Activated T-cell treated with anti-CD3 and anti-CD28 coated beads, Interleukin-2, amount 50 U/mL, for 4 hours (primary cell): ENCODE measurements at regions not wholly inside any gene's neighbourhood (a gene's known extent, or its start where the extent isn't known, plus 50 kb on each side); places are given as distances from the start of the nearest gene placed in this dataset.

Experiments
- ATAC-seq, 2 donors: fragments of 200-7000 bp; cut with Tn5 transposase; one replicate each; pipeline ENCODE4 v1.10.0; 2021
- DNase-seq: peaks from one replicate; pipeline ENCODE4 v3.0.0-alpha.2; 2020
- H3K27me3 Mint-ChIP-seq: one replicate; pipeline ENCODE4 v1.8.0; 2021; ENCODE audit warnings: low read depth, mixed read lengths
- H3K36me3 Mint-ChIP-seq: one replicate; pipeline ENCODE4 v1.8.0; 2022; ENCODE audit warnings: mixed read lengths; ENCODE audit not compliant: insufficient read depth
- H3K4me1 Mint-ChIP-seq: one replicate; pipeline ENCODE4 v1.8.0; 2021; ENCODE audit warnings: low read depth, mixed read lengths
- H3K4me3 Mint-ChIP-seq: one replicate; pipeline ENCODE4 v1.8.0; 2021; ENCODE audit warnings: mild to moderate bottlenecking, moderate library complexity, mixed read lengths
- H3K9me3 Mint-ChIP-seq: one replicate; pipeline ENCODE4 v1.8.0; 2021; ENCODE audit warnings: mixed read lengths

DNA sequence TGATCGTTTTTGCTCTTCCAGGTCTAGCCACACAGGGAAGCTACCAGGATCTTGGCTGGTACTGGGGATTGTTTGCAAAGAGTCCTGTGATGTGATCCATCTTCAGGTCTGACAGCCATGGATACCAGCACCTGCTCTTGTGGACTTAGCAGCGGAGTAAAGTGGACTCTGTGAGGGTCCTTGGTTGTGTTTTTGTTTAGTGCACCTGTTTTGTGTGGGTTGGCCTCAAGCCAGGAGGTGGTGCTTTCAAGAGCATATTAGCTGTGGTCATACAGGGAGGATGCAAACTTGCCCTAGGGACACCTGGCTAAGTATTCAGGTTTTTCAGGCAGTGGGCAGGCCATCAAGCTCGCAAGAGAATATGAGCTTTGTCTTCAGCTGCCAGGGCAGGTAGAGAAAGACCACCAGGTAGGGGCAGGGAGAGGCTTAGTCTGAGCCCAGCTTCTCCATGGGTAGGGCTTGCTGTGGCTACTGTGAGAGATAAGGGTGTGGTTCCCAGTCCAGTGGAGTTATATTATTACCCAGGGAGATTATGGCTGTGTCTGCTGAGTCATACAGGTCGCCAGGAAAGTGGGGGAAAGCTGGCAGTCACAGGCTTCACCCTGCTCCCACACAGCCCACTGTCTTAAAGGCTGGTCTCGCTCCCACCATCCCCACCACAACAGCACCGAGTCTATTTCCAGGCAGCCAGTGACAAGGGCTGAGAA, 293.7 kb downstream of the PCDH18 start:
- H3K4me3 Mint-ChIP-seq, result no peak overlapping the region
- no peaks in the 10 kb centered on the region for H3K4me1 Mint-ChIP-seq
- H3K36me3 Mint-ChIP-seq, result no peaks in the 10 kb centered on the region
- peaks cover 12% of the 10 kb centered on the region for H3K9me3 Mint-ChIP-seq
- no peaks in the 10 kb centered on the region for H3K27me3 Mint-ChIP-seq
- ATAC-seq (no peak), DNase-seq (no peak)

DNA sequence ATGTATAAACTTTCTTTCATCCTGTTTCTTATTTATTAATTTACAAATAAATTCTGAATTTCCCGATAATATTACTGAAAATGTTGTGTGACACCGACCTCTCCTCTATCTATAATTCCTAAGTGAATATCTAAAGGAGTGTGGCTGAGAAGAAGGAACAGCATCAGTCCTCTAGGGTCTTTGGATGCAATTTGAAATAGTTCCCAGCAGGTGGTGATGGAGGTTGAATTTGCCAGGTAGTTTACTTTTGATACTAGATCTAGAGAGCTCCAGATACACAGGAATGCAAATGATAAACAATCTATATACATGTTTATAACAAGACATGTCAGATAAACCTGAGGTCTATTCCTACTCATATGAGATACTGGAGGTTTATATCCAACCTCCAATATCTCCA, 305.4 kb downstream of the PCDH18 start:
- ATAC-seq (no peak), DNase-seq (no peak)
- no peaks in the 10 kb centered on the region for H3K4me1 Mint-ChIP-seq
- H3K36me3 Mint-ChIP-seq, result no peaks in the 10 kb centered on the region
- peaks cover 14% of the 10 kb centered on the region for H3K9me3 Mint-ChIP-seq
- H3K4me3 Mint-ChIP-seq, result no peak overlapping the region
- no peaks in the 10 kb centered on the region for H3K27me3 Mint-ChIP-seq

DNA sequence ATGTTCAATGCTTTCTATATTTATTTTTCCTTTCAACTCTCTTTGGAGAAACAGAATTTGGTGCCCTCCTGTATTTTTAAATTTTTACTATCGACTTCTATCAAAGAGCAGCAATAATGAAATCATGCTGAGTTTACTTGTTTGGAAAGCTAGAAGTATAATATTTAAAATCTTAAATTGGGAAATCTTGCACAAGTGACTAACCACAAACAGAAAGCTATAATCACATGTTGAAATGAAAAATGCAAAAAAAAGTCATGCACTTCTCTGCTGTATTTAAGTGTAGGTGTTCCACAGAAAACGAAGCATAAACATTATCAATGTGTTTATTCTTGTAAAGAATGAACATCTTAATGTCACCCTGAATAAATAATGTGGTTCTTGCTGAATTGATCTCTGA, 306.1 kb downstream of the PCDH18 start:
- Mint-ChIP-seq H3K4me1 (no peaks in the 10 kb centered on the region), H3K27me3 (no peaks in the 10 kb centered on the region), H3K36me3 (no peaks in the 10 kb centered on the region), H3K4me3 (no peak overlapping the region), H3K9me3 (peaks cover 15% of the 10 kb centered on the region)
- ATAC-seq (no peak), DNase-seq (no peak)

DNA sequence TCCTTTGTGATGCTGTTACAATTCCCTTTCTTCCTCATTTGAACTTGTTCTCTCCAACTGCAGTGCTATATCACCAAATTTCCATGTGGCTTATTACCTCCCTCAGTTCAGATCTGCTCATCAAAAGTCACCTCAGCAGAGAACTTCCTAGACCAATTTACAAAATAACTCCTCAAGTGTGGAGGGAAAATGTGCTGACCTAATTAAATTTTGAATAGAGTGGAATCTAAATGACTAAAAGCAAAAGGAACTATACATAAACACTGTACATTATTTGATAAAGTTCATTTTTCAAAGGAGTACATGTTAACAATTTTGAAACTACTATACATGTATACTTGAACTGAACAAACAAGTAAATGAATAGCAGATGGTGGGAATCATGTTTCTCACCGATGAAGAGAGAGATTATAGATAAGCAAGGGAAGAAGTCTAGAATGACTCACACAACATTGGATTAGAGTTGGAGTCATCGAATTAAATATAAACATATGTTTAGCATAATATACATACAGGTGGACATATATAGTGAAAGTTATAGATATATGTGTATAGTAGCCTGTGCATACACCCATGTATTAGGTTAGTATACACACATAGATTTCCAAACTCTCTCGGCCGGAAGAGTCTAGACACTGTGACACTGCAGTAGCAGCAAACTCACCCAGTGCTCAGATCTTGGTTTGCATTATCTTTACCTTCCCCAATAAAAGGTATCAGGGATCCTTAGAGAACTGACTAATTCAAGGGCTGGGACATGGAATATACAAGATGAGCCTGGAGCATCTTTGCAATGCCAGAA, 318.7 kb downstream of the PCDH18 start:
- ATAC-seq (no peak), DNase-seq (no peak)
- Mint-ChIP-seq H3K4me1 (no peaks in the 10 kb centered on the region), H3K9me3 (peaks cover 13% of the 10 kb centered on the region), H3K4me3 (no peak overlapping the region), H3K36me3 (no peaks in the 10 kb centered on the region), H3K27me3 (no peaks in the 10 kb centered on the region)

DNA sequence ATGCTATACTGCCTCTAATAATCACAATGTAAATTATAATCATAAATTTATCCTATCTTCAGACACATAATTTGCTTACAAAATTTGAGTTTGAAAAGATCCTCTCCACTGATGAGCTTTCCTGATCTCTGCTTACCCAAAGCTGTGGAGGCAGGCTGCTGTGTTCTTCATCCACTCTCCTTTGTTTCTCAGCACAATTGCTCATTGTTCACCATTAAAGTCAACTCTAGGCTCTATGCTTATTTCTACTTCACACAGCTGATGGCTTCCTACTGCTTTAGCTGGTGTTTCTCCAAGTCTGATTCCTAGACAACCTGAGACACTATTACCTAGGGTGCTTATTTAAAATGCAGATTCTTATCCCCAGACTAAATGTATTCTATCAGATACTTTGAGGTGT, 319.7 kb downstream of the PCDH18 start:
- peaks cover 13% of the 10 kb centered on the region for H3K9me3 Mint-ChIP-seq
- ATAC-seq (no peak), DNase-seq (no peak)
- no peaks in the 10 kb centered on the region for H3K4me1 Mint-ChIP-seq
- no peaks in the 10 kb centered on the region for H3K36me3 Mint-ChIP-seq
- no peaks in the 10 kb centered on the region for H3K27me3 Mint-ChIP-seq
- H3K4me3 Mint-ChIP-seq, result no peak overlapping the region

DNA sequence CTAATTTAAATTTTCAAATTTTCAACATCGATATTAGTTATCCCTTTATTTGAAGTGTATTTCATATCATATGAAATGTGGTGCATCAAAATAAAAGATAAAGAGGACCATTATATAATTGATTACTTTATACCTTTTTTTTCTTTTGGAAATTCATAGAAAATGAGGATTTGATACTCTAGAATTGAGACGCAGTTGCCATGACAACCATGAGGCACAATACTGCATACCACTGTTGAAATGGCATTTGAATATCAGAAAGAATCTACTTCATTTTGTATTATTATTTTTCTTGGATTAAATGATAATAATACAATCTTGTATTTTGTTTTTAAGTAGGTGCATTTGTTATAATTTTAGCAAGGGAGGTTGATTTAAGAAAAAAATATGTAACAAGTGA, 323.1 kb downstream of the PCDH18 start:
- no peak for ATAC-seq
- no peak overlapping the region for H3K4me3 Mint-ChIP-seq
- H3K36me3 Mint-ChIP-seq, result no peaks in the 10 kb centered on the region
- DNase-seq, result no peak
- no peaks in the 10 kb centered on the region for H3K27me3 Mint-ChIP-seq
- H3K9me3 Mint-ChIP-seq, result peaks cover 13% of the 10 kb centered on the region
- H3K4me1 Mint-ChIP-seq, result no peaks in the 10 kb centered on the region

DNA sequence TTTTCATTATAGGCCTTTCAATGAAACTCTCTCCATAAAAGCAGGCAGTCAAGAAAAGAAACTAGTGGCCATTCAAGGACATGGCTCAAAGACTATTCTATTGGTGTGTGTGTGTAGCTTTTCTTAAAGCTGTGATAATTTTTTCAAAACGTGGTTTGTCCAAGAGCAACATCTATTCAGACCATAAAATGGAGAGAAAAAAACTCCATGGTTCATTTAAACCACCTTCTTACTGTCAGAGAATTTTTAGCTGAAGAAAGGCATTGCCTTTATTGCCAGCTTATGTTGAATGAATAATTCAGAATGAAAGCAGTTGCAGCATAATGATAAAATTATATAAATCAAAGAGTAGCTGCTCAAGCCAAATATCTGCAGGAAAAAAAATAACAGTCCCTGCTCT, 325.5 kb downstream of the PCDH18 start:
- Mint-ChIP-seq H3K9me3 (peaks cover 9% of the 10 kb centered on the region), H3K4me1 (no peaks in the 10 kb centered on the region), H3K27me3 (no peaks in the 10 kb centered on the region), H3K36me3 (no peaks in the 10 kb centered on the region), H3K4me3 (no peak overlapping the region)
- no peak for DNase-seq
- no peak for ATAC-seq

DNA sequence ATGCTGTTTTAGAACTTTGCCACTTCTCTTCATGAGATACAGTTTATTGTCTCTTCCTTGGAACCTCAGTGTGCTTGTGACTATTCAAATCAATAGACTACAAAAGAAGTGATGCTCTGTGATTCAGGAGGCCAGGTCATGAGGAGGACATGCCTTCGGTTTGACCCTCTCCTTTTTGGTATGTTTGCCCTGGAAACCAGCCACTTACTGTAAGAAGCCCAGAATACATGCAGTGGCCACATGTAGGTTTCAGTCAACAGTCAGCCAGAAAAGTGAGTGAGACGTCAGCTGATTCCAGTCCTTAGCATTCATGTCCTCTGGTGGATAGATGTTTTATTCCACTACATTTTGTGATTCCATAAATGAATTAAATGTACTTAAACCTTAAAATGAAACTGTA, 328.7 kb downstream of the PCDH18 start:
- ATAC-seq (no peak), DNase-seq (no peak)
- no peak overlapping the region for H3K4me3 Mint-ChIP-seq
- no peaks in the 10 kb centered on the region for H3K27me3 Mint-ChIP-seq
- H3K36me3 Mint-ChIP-seq, result no peaks in the 10 kb centered on the region
- H3K9me3 Mint-ChIP-seq, result no peaks in the 10 kb centered on the region
- H3K4me1 Mint-ChIP-seq, result no peaks in the 10 kb centered on the region

DNA sequence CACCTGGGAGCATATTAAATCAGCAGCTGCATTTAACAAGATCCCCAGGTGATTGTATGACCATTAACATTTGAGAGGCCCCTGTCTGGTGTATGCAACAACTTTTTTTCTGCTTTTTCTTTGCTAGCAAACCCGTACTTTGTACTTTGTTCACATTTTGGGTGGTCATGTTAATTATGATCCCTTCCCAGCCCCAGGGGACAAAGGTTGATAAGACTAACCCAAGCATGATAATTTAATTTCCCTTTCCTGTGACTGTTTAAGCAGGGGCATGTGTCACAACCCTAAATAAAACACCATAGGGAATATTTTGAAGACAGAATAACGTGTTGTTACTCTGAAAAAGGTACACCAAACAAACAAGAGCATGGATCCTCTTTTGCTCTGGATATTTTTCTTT, 332.0 kb downstream of the PCDH18 start:
- Mint-ChIP-seq H3K9me3 (no peaks in the 10 kb centered on the region), H3K4me1 (no peaks in the 10 kb centered on the region), H3K4me3 (no peak overlapping the region), H3K36me3 (no peaks in the 10 kb centered on the region), H3K27me3 (no peaks in the 10 kb centered on the region)
- DNase-seq (no peak), ATAC-seq (no peak)

DNA sequence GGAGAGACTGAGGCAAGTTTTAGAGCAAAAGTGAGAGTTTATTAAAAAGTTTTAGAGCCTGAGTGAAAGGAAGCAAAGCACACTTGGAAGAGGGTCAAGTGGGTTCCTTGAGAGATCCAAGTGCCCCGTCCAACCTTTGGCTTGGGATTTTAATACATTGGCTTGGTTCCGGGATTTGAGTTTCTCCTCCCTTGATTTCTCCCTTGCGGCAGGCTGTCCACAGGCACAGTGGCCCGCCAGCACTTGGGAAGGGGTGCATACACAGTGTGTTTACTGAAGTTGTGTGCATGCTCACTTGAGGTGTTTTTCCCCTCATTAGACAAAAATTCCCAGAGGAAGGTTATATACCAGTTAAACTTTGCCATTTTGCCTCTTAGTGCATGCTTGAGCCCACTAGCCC, 333.5 kb downstream of the PCDH18 start:
- H3K9me3 Mint-ChIP-seq, result no peaks in the 10 kb centered on the region
- no peaks in the 10 kb centered on the region for H3K36me3 Mint-ChIP-seq
- ATAC-seq (no peak), DNase-seq (no peak)
- H3K4me1 Mint-ChIP-seq, result no peaks in the 10 kb centered on the region
- no peak overlapping the region for H3K4me3 Mint-ChIP-seq
- H3K27me3 Mint-ChIP-seq, result no peaks in the 10 kb centered on the region

DNA sequence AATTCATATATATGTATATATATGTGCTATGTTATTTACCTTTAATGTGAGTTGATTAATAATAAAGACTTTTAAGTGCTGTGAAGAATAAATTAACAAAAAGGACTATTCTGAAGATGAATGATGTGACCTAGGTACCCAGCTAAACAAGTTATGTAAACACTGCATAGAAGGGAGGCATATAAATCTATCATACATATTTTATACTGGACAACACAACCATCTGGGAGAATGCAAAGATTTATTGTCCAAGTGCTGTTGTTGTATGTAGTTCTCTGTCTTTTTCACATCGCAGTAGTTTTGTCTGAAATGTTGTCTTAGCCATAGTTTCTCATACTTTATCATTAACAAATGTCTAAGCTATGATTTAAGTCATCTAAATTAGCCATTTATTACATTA, 337.6 kb downstream of the PCDH18 start:
- Mint-ChIP-seq H3K4me1 (no peaks in the 10 kb centered on the region), H3K36me3 (no peaks in the 10 kb centered on the region), H3K4me3 (no peak overlapping the region), H3K27me3 (no peaks in the 10 kb centered on the region), H3K9me3 (peaks cover 7% of the 10 kb centered on the region)
- no peak for DNase-seq
- ATAC-seq, result no peak

DNA sequence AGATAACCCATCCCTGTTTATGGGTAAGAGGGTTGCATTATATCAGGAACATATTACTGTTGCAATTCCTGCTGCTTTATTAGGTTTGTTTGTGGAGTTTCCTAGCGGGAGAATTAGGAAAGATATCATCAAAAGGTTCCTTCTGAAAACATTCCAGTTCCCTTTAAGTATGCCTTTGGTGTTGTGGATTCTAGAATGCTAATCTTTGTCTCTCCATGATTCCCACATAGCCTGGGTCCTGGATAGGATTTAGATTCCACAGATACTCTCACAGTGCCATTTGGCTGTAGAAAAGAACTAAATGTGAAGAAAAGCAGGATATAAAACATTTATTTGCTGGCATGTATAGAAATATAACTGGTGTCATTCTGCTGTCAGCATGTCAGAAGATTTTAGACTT, 338.7 kb downstream of the PCDH18 start:
- Mint-ChIP-seq H3K4me3 (no peak overlapping the region), H3K27me3 (no peaks in the 10 kb centered on the region), H3K36me3 (no peaks in the 10 kb centered on the region), H3K4me1 (no peaks in the 10 kb centered on the region), H3K9me3 (peaks cover 7% of the 10 kb centered on the region)
- ATAC-seq, result no peak
- DNase-seq, result no peak

DNA sequence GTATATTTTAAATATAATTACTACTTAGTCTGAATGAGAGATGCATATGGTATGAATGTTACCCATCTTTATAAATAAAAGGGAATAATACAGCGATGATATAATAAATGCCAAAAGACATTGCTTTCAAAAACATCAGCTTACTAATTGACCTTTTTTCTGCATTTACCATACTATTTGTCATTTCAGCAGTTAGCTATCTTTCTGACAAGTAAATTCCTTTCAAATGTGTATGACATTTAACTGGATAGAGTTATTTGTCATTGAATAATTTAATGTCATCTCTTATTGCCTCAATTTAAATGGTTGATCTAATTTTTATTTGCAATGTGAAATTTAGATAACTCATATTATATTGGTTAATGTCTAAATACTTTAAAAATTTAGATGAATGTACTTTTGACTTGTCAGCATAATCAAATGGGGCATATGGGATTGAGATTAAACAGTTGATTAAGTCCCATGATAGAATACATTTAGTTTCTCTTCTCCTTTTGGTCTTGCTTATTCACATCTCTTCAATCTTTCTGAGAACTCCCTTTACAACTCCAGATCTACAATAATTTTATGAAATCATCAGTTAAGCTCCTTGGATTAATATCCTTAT, 350.9 kb downstream of the PCDH18 start:
- H3K4me1 Mint-ChIP-seq, result no peaks in the 10 kb centered on the region
- DNase-seq (no peak), ATAC-seq (no peak)
- no peak overlapping the region for H3K4me3 Mint-ChIP-seq
- no peaks in the 10 kb centered on the region for H3K36me3 Mint-ChIP-seq
- H3K27me3 Mint-ChIP-seq, result no peaks in the 10 kb centered on the region
- H3K9me3 Mint-ChIP-seq, result peaks cover 3% of the 10 kb centered on the region

DNA sequence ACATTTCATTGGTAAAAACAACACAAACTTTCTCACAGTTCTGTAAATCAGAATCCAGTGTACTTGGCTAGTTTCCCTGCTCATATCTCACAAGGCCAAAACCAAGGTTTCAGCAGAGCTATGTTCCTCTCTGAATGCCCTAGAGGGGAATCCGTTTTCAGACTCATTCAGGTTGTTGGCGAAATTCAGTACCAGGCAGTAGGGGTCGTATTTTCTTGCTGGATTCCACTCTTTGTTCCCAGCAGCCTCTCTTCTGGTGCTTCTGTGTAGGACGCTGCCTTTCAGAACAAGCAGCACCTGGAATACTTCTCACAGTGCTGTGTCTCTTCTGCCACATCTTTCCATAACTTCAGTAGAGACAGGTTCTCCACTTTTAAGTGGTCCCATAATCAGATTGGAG, 351.9 kb downstream of the PCDH18 start:
- no peaks in the 10 kb centered on the region for H3K27me3 Mint-ChIP-seq
- no peaks in the 10 kb centered on the region for H3K36me3 Mint-ChIP-seq
- H3K4me1 Mint-ChIP-seq, result no peaks in the 10 kb centered on the region
- DNase-seq (no peak), ATAC-seq (no peak)
- H3K9me3 Mint-ChIP-seq, result peaks cover 3% of the 10 kb centered on the region
- H3K4me3 Mint-ChIP-seq, result no peak overlapping the region

DNA sequence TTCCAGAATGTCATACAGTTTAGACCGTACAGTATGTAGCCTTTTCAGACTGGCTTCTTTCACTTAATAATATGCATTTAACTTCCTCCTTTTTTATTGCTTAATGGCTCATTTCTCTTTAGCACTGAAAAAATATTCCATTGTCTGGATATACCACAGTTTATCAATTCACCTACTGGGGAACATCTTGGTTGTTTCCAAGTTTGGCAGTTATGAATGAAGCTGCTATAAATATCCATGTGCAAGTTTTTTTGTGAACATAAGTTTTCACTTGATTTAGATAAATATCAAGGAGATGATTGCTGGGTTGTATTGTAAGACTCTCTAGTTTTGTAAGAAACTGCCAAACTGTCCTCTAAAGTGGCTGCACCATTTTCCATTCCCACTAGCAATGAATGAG, 375.5 kb downstream of the PCDH18 start:
- Mint-ChIP-seq H3K4me3 (no peak overlapping the region), H3K27me3 (no peaks in the 10 kb centered on the region), H3K4me1 (no peaks in the 10 kb centered on the region), H3K9me3 (peaks cover 6% of the 10 kb centered on the region), H3K36me3 (no peaks in the 10 kb centered on the region)
- DNase-seq (no peak), ATAC-seq (no peak)
